Body of pancreas (tissue), 4 donors: ENCODE measurements at regions not wholly inside any gene's neighbourhood (a gene's known extent, or its start where the extent isn't known, plus 50 kb on each side); places are given as distances from the start of the nearest gene placed in this dataset.

Experiments used
- ATAC-seq: fragments of 150-250 bp; one replicate; pipeline ENCODE4 v1.9.1; 2016
- DNase-seq, 4 donors: peaks; one replicate each; pipeline ENCODE4 v3.0.0-alpha.2; 2019
- H3K27ac ChIP-seq, 4 donors: fragments of 200-600 bp; sonication (generic); 1 replicate in 3 of 4; 2 replicates in 1 of 4; pipeline versions ENCODE4 v1.5.1 to v1.6.1; 2016 to 2019; ENCODE audit warnings: mild to moderate bottlenecking in 1 of 4, mixed read lengths in 1 of 4, moderate library complexity in 1 of 4
- H3K27me3 ChIP-seq, 2 donors: fragments of 200-600 bp; sonication (generic); one replicate each; pipeline ENCODE4 v1.6.0; 2016; ENCODE audit warnings: mild to moderate bottlenecking in 1 of 2
- H3K36me3 ChIP-seq, 2 donors: fragments of 200-600 bp; sonication (generic); replicated peaks in 1 of 2; 2 replicates each; pipeline ENCODE4 v1.5.1; 2016; ENCODE audit warnings: low read depth in 2 of 2; ENCODE audit not compliant: insufficient read depth in 1 of 2
- H3K4me1 ChIP-seq: fragments of 200-600 bp; sonication (generic); one replicate; pipeline ENCODE4 v1.6.0; 2016
- H3K4me3 ChIP-seq, 2 donors: fragments of 200-600 bp; sonication (generic); 1 replicate in 1 of 2; 2 replicates in 1 of 2; pipeline ENCODE4 v1.5.1; 2016 to 2019
- H3K9me3 ChIP-seq, 3 donors: fragments of 200-600 bp; sonication (generic); 1 replicate in 2 of 3; 2 replicates in 1 of 3; pipeline ENCODE4 v1.5.1; 2016
- CTCF ChIP-seq, 7 experiments: fragments of 450-650 bp in 4 of 7; fragments of 200-600 bp in 3 of 7; sonication (generic) in 3 of 7; IDR thresholded peaks; one replicate each; pipeline ENCODE4 v1.5.1; 2016 to 2019; ENCODE audit warnings: antibody characterized with exemption in 7 of 7
- POLR2A ChIP-seq, 3 donors: fragments of 450-650 bp; IDR thresholded peaks; one replicate each; pipeline ENCODE4 v1.6.1; 2016; ENCODE audit warnings: antibody characterized with exemption in 3 of 3, mild to moderate bottlenecking in 2 of 3
- WGBS, 2 donors: methylation state at CpG; one replicate each; pipeline ENCODE4 v1.1.5; 2017; 5-methylcytosine and 5-hydroxymethylcytosine counted together
- intact Hi-C: fragments of 100-400 bp; cut with DNase I; formaldehyde crosslinking; loops from one replicate; pipeline ENCODE4 v1.15.1; 2023

DNA sequence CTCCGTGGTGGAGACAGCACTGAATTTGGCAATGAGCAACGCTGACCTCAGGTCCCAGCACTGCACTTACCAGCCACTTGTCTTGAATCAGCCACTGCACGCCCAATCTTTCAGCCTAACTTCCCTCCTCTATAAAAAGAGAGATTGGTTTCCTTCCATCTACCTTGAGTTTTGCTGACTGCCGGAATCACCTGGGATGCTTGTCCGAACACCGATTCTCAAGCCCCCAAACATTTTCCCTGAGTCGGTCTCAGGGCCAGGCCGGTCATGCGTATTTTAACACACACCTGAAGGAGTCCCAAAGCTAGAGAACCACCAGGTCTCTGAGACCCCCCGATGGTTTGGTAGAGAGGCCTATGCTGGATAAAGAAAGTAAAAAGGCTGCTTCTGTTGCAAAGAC is 131.5 kb downstream of the SPATA19 start:
- ATAC-seq = no peak

DNA sequence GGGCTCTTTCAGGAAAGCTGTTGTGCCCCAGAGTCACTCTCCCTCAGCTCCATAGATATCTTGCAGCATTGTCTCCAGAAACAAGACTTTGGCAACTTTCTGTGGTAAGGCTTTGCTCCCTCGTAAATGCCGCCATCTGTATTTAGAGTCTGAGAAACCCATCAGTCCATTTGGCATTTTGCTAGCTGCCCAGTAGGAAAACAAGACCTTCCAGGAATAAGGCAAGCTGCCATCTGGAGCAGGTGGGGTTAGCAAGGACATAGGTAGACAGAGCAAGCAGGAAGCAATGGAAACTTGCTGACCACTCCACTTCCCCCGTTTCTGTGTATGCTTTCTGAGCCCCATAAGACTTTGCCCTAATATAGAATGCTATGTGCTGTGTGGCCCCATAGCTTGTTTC is 131.9 kb downstream of the SPATA19 start:
- no peaks in the 10 kb centered on the region for H3K27me3 ChIP-seq
- no peak overlapping the region for H3K4me3 ChIP-seq
- no peaks in the 10 kb centered on the region for H3K4me1 ChIP-seq
- no peak for DNase-seq
- no peaks in the 10 kb centered on the region for H3K36me3 ChIP-seq
- TF ChIP-seq POLR2A (IDR thresholded peaks at IDR 0.05) (no peak), CTCF (IDR thresholded peaks at IDR 0.05) (no peak)
- H3K9me3 ChIP-seq = no peaks in the 10 kb centered on the region
- ATAC-seq = no peak
- 69 to 70% methylated on average over 3 of the region's 3 CpGs for WGBS, 2 donors
- H3K27ac ChIP-seq = no peak overlapping the region
- intact Hi-C loops = no loop called here

More for the DNA sequence above, 131.5 kb downstream of the SPATA19 start:
- 79 to 82% methylated on average over 10 of the region's 10 CpGs for WGBS, 2 donors
- no peaks in the 10 kb centered on the region for H3K27me3 ChIP-seq
- no peak overlapping the region for H3K27ac ChIP-seq
- no peak for TF ChIP-seq CTCF (IDR thresholded peaks at IDR 0.05)
- TF ChIP-seq POLR2A (IDR thresholded peaks at IDR 0.05) = no peak
- no peak overlapping the region for H3K4me3 ChIP-seq
- no peaks in the 10 kb centered on the region for H3K9me3 ChIP-seq
- intact Hi-C loops = no loop called here
- no peak for DNase-seq
- no peaks in the 10 kb centered on the region for H3K36me3 ChIP-seq
- no peaks in the 10 kb centered on the region for H3K4me1 ChIP-seq

DNA sequence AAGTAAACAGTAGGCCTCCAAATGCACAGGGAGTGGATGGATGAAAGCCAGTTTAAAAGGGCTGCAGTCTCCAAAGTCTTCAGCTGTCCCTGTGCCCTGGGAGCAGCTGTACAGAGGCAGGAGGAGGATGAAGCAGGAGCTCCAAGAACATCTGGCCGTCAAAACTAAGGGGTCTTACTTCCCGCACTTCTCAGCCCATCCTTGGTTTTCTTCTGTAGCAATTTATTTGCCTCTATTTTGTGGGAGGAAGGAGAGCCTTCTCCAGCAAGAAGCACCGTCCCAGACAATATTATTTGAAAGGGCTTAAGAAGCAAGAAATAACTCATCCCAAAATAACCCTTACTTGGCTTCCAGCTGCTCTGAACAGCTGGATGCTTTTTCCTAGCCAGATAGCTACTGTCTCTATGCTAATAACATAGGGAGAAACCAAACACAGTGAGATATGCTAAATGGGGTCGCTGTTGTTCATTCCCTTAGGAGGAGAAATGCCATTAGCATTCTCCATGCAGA is 133.2 kb downstream of the SPATA19 start:
- Histone ChIP-seq H3K9me3 (no peaks in the 10 kb centered on the region), H3K27me3 (no peaks in the 10 kb centered on the region), H3K27ac (no peak overlapping the region), H3K4me1 (no peaks in the 10 kb centered on the region), H3K4me3 (no peak overlapping the region), H3K36me3 (no peaks in the 10 kb centered on the region)
- TF ChIP-seq POLR2A (IDR thresholded peaks at IDR 0.05) = no peak
- no peak for TF ChIP-seq CTCF (IDR thresholded peaks at IDR 0.05)
- no peak for DNase-seq
- no peak for ATAC-seq
- intact Hi-C loops = no loop called here
- 14 to 18% methylated on average over 4 of the region's 4 CpGs for WGBS, 2 donors

DNA sequence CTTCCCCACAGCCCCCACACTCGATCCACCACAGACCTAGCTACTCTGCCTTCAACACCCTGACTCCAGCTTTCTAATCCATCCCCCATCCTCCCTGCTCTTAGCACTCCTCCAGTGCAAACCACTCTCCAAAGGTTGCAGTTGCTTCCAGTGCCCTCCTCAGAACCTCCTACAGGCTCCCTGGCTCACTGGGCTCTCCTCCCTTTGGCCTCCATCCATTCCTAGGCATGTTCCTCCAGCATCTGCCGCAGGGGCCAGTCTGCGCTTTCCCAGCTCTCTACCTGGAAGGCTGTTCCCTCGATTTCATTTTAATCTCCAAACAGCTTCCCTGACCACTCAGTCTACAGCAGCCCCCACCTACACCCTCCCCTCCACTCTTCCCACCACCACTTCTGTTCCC is 133.8 kb downstream of the SPATA19 start:
- Histone ChIP-seq H3K9me3 (no peaks in the 10 kb centered on the region), H3K36me3 (no peaks in the 10 kb centered on the region), H3K27ac (no peak overlapping the region), H3K4me3 (no peak overlapping the region), H3K4me1 (no peaks in the 10 kb centered on the region), H3K27me3 (no peaks in the 10 kb centered on the region)
- no peak for TF ChIP-seq POLR2A (IDR thresholded peaks at IDR 0.05)
- TF ChIP-seq CTCF (IDR thresholded peaks at IDR 0.05) = no peak
- no peak for DNase-seq
- 35 to 39% methylated on average over 4 of the region's 4 CpGs for WGBS, 2 donors
- ATAC-seq = no peak
- intact Hi-C loops = no loop called here

- no peaks in the 10 kb centered on the region for H3K4me1 ChIP-seq
- DNase-seq (no peak), ATAC-seq (no peak)
- no peaks in the 10 kb centered on the region for H3K36me3 ChIP-seq
- TF ChIP-seq POLR2A (IDR thresholded peaks at IDR 0.05) (no peak), CTCF (IDR thresholded peaks at IDR 0.05) (no peak)
- no peak overlapping the region for H3K4me3 ChIP-seq
- H3K27me3 ChIP-seq = no peaks in the 10 kb centered on the region
- 52 to 57% methylated on average over 4 of the region's 4 CpGs for WGBS, 2 donors
- intact Hi-C loops = no loop called here
- no peak overlapping the region for H3K27ac ChIP-seq
- no peaks in the 10 kb centered on the region for H3K9me3 ChIP-seq
Observed at GRCh38 chr11:133710681-133711240, 134.6 kb downstream of the SPATA19 start.
